Chondrocyte (in vitro differentiated cells): ENCODE measurements at regions not wholly inside any gene's neighbourhood (a gene's known extent, or its start where the extent isn't known, plus 50 kb on each side); places are given as distances from the start of the nearest gene placed in this dataset.

ENCODE experiments used
- DNase-seq: peaks from one replicate; pipeline ENCODE4 v3.0.0; 2021; ENCODE audit warnings: mixed read lengths, low spot score
- H3K27ac Mint-ChIP-seq: one replicate; pipeline ENCODE4 v1.8.0; 2021; ENCODE audit warnings: mild to moderate bottlenecking, moderate library complexity, mixed read lengths; ENCODE audit not compliant: unreplicated experiment
- H3K27me3 Mint-ChIP-seq: 2 replicates; pipeline ENCODE4 v1.8.0; 2021; ENCODE audit warnings: low read depth, mixed read lengths
- H3K36me3 Mint-ChIP-seq: 2 replicates; pipeline ENCODE4 v1.8.0; 2021; ENCODE audit warnings: low read depth, mixed read lengths
- H3K4me1 Mint-ChIP-seq: 2 replicates; pipeline ENCODE4 v1.8.0; 2021; ENCODE audit warnings: low read depth, mild to moderate bottlenecking, mixed read lengths
- H3K4me3 Mint-ChIP-seq: one replicate; pipeline ENCODE4 v1.8.0; 2021; ENCODE audit warnings: mild to moderate bottlenecking, moderate library complexity, mixed read lengths; ENCODE audit not compliant: unreplicated experiment
- H3K9me3 Mint-ChIP-seq: 2 replicates; pipeline ENCODE4 v1.8.0; 2021; ENCODE audit warnings: low read depth, mixed read lengths
- CTCF ChIP-seq: fragments of 200-600 bp; sonication (generic); IDR thresholded peaks from 2 replicates; pipeline ENCODE4 v1.5.0; 2021; ENCODE audit warnings: antibody characterized with exemption, mild to moderate bottlenecking, moderate library complexity

GRCh38 chr3:194022816-194023215, 113.1 kb upstream of the HES1 start:
- peaks cover 7% of the 10 kb centered on the region for H3K4me1 Mint-ChIP-seq
- no peak for TF ChIP-seq CTCF
- H3K27me3 Mint-ChIP-seq: peaks cover 58% of the 10 kb centered on the region
- DNase-seq: no peak
- H3K27ac Mint-ChIP-seq: no peak overlapping the region
- peaks cover 2% of the 10 kb centered on the region for H3K36me3 Mint-ChIP-seq
- no peak overlapping the region for H3K4me3 Mint-ChIP-seq
- no peaks in the 10 kb centered on the region for H3K9me3 Mint-ChIP-seq

GRCh38 chr3:194023501-194024280, 112.3 kb upstream of the HES1 start:
- TF ChIP-seq CTCF: no peak
- Mint-ChIP-seq H3K27me3 (peaks cover 58% of the 10 kb centered on the region), H3K9me3 (peaks cover 3% of the 10 kb centered on the region), H3K27ac (no peak overlapping the region), H3K4me3 (no peak overlapping the region), H3K4me1 (peaks cover 7% of the 10 kb centered on the region), H3K36me3 (peaks cover 2% of the 10 kb centered on the region)
- no peak for DNase-seq

- Mint-ChIP-seq H3K4me1 (peaks cover 7% of the 10 kb centered on the region), H3K4me3 (no peak overlapping the region), H3K36me3 (peaks cover 2% of the 10 kb centered on the region), H3K9me3 (peaks cover 3% of the 10 kb centered on the region), H3K27ac (no peak overlapping the region), H3K27me3 (peaks cover 57% of the 10 kb centered on the region)
- TF ChIP-seq CTCF: no peak
- no peak for DNase-seq
Observed at GRCh38 chr3:194025119-194025518, 110.8 kb upstream of the HES1 start.

GRCh38 chr3:194025951-194026350, 110.0 kb upstream of the HES1 start:
- no peak overlapping the region for H3K27ac Mint-ChIP-seq
- peaks cover under 1% of the 10 kb centered on the region for H3K36me3 Mint-ChIP-seq
- no peak for DNase-seq
- no peak overlapping the region for H3K4me3 Mint-ChIP-seq
- H3K27me3 Mint-ChIP-seq: peaks cover 63% of the 10 kb centered on the region
- TF ChIP-seq CTCF: no peak
- H3K4me1 Mint-ChIP-seq: peaks cover 7% of the 10 kb centered on the region
- peaks cover 3% of the 10 kb centered on the region for H3K9me3 Mint-ChIP-seq

GRCh38 chr3:194028434-194029004, 107.4 kb upstream of the HES1 start:
- no peaks in the 10 kb centered on the region for H3K36me3 Mint-ChIP-seq
- no peak overlapping the region for H3K4me3 Mint-ChIP-seq
- peaks cover 71% of the 10 kb centered on the region for H3K27me3 Mint-ChIP-seq
- DNase-seq: no peak
- H3K9me3 Mint-ChIP-seq: peaks cover 3% of the 10 kb centered on the region
- H3K27ac Mint-ChIP-seq: no peak overlapping the region
- TF ChIP-seq CTCF: no peak
- peaks cover 4% of the 10 kb centered on the region for H3K4me1 Mint-ChIP-seq
